SK-N-SH treated with all-trans-retinoic acid at 6 μM for 48 hours (cell line): ENCODE measurements at regions not wholly inside any gene's neighbourhood (a gene's known extent, or its start where the extent isn't known, plus 50 kb on each side); places are given as distances from the start of the nearest gene placed in this dataset.

ENCODE experiments used
- ATAC-seq: fragments of 200-7000 bp; cut with Tn5 transposase; 3 replicates; pipeline ENCODE4 v1.9.1; 2020; ENCODE audit warnings: mild to moderate bottlenecking, moderate library complexity
- ARNTL ChIP-seq: fragments of 450-650 bp; formaldehyde crosslinking; IDR thresholded peaks from 2 replicates; pipeline ENCODE4 v1.5.0; 2020; ENCODE audit warnings: low read depth, mild to moderate bottlenecking, moderate library complexity, borderline replicate concordance
- BACH2 ChIP-seq: fragments of 250-450 bp; sonication (Bioruptor Pico); IDR thresholded peaks from 2 replicates; pipeline ENCODE4 v1.9.0; 2021; ENCODE audit warnings: mild to moderate bottlenecking, borderline replicate concordance
- CREB5 ChIP-seq: fragments of 250-450 bp; sonication (Bioruptor Pico); IDR thresholded peaks from 2 replicates; pipeline ENCODE4 v1.5.1; 2020; ENCODE audit warnings: low read depth, mild to moderate bottlenecking, moderate library complexity
- CSDC2 ChIP-seq: fragments of 250-450 bp; sonication (Bioruptor Pico); IDR thresholded peaks from 2 replicates; pipeline ENCODE4 v1.5.0; 2020; ENCODE audit warnings: mild to moderate bottlenecking, moderate library complexity
- CSRNP3 ChIP-seq: fragments of 250-450 bp; sonication (Bioruptor Pico); IDR thresholded peaks from 2 replicates; pipeline ENCODE4 v1.5.1; 2021; ENCODE audit warnings: mild to moderate bottlenecking, moderate library complexity
- ESRRG ChIP-seq: fragments of 250-450 bp; sonication (Bioruptor Pico); IDR thresholded peaks from 2 replicates; pipeline ENCODE4 v1.6.1; 2021; ENCODE audit warnings: mild to moderate bottlenecking
- GLIS3 ChIP-seq: fragments of 250-450 bp; sonication (Bioruptor Pico); IDR thresholded peaks from 2 replicates; pipeline ENCODE4 v1.5.0; 2020; ENCODE audit warnings: mild to moderate bottlenecking, moderate library complexity
- ISL1 ChIP-seq: fragments of 250-450 bp; sonication (Bioruptor Pico); IDR thresholded peaks from 2 replicates; pipeline ENCODE4 v2.1.2; 2022; ENCODE audit warnings: mild to moderate bottlenecking, moderate library complexity
- OSR1 ChIP-seq: fragments of 250-450 bp; sonication (Bioruptor Pico); IDR thresholded peaks from 2 replicates; pipeline ENCODE4 v1.8.0; 2022; ENCODE audit warnings: moderate library complexity, mild to moderate bottlenecking, inconsistent platforms
- POU6F1 ChIP-seq: fragments of 250-450 bp; sonication (Bioruptor Pico); IDR thresholded peaks from 2 replicates; pipeline ENCODE4 v1.8.0; 2021; ENCODE audit warnings: low read depth, mild to moderate bottlenecking, moderate library complexity, borderline replicate concordance
- PPARA ChIP-seq: fragments of 250-450 bp; sonication (Bioruptor Pico); IDR thresholded peaks from 2 replicates; pipeline ENCODE4 v1.5.0; 2020; ENCODE audit warnings: mild to moderate bottlenecking, borderline replicate concordance
- RARB ChIP-seq: fragments of 250-450 bp; sonication (Bioruptor Pico); IDR thresholded peaks from 2 replicates; pipeline ENCODE4 v1.8.0; 2021; ENCODE audit warnings: mild to moderate bottlenecking, moderate library complexity
- SNAI2 ChIP-seq: fragments of 250-450 bp; sonication (Bioruptor Pico); IDR thresholded peaks from 2 replicates; pipeline ENCODE4 v1.5.0; 2020; ENCODE audit warnings: mild to moderate bottlenecking, moderate library complexity
- TCF4 ChIP-seq: fragments of 250-450 bp; sonication (Bioruptor Pico); IDR thresholded peaks from 2 replicates; pipeline ENCODE4 v1.8.0; 2021; ENCODE audit warnings: mild to moderate bottlenecking, moderate library complexity, borderline replicate concordance
- TOX ChIP-seq: fragments of 250-450 bp; sonication (Bioruptor Pico); IDR thresholded peaks from 2 replicates; pipeline ENCODE4 v1.8.0; 2021; ENCODE audit warnings: mild to moderate bottlenecking, moderate library complexity, borderline replicate concordance
- TSHZ2 ChIP-seq: fragments of 250-450 bp; sonication (Bioruptor Pico); IDR thresholded peaks from 2 replicates; pipeline ENCODE4 v1.5.0; 2020; ENCODE audit warnings: mild to moderate bottlenecking, moderate library complexity
- ZC3H10 ChIP-seq: fragments of 250-450 bp; sonication (Bioruptor Pico); IDR thresholded peaks from 2 replicates; pipeline ENCODE4 v1.5.1; 2021; ENCODE audit warnings: mild to moderate bottlenecking, moderate library complexity
- ZFP3 ChIP-seq: fragments of 250-450 bp; sonication (Bioruptor Pico); IDR thresholded peaks from 2 replicates; pipeline ENCODE4 v1.5.0; 2020; ENCODE audit warnings: mild to moderate bottlenecking, moderate library complexity
- ZFP30 ChIP-seq: fragments of 450-650 bp; formaldehyde crosslinking; IDR thresholded peaks from 2 replicates; pipeline ENCODE4 v1.5.0; 2022; ENCODE audit warnings: mild to moderate bottlenecking, moderate library complexity
- ZNF565 ChIP-seq: fragments of 450-650 bp; formaldehyde crosslinking; conservative IDR thresholded peaks from 2 replicates; pipeline ENCODE4 v1.5.0; 2020; ENCODE audit warnings: low read depth, mild to moderate bottlenecking, moderate library complexity
- ZNF70 ChIP-seq: fragments of 450-650 bp; formaldehyde crosslinking; IDR thresholded peaks from 2 replicates; pipeline ENCODE4 v1.5.0; 2020; ENCODE audit warnings: mild to moderate bottlenecking, moderate library complexity
- ZNF8 ChIP-seq: fragments of 450-650 bp; formaldehyde crosslinking; IDR thresholded peaks from 2 replicates; pipeline ENCODE4 v1.5.0; 2020; ENCODE audit warnings: mild to moderate bottlenecking, moderate library complexity

- ATAC-seq: no peak
- TF ChIP-seq ISL1 (CRISPR knock-in tag): no peak
- TF ChIP-seq CSDC2 (CRISPR knock-in tag): no peak
- TF ChIP-seq ZC3H10: no peak
Observed at GRCh38 chr10:21052072-21052708, 155.1 kb upstream of the NEBL start.

GRCh38 chr10:21049482-21049881, 152.4 kb upstream of the NEBL start:
- TF ChIP-seq ZNF565 (CRISPR knock-in tag) (no peak), PPARA (CRISPR knock-in tag) (no peak), ESRRG (CRISPR knock-in tag) (no peak), CSDC2 (CRISPR knock-in tag) (no peak), CSRNP3 (CRISPR knock-in tag) (no peak), ZNF70 (CRISPR knock-in tag) (no peak), ZNF8 (CRISPR knock-in tag) (no peak), ARNTL (CRISPR knock-in tag) (no peak), ZC3H10 (no peak), RARB (CRISPR knock-in tag) (no peak)
- ATAC-seq: no peak

- no peak for ATAC-seq
- TF ChIP-seq ZC3H10 (no peak), RARB (CRISPR knock-in tag) (no peak), SNAI2 (no peak), POU6F1 (CRISPR knock-in tag) (no peak), CSDC2 (CRISPR knock-in tag) (no peak), ARNTL (CRISPR knock-in tag) (no peak), BACH2 (CRISPR knock-in tag) (no peak), ZNF8 (CRISPR knock-in tag) (no peak), CREB5 (CRISPR knock-in tag) (no peak), PPARA (CRISPR knock-in tag) (no peak), GLIS3 (CRISPR knock-in tag) (no peak), ESRRG (CRISPR knock-in tag) (no peak)
Observed at GRCh38 chr10:21048068-21048467, 151.0 kb upstream of the NEBL start.

GRCh38 chr10:21047511-21047910, 150.4 kb upstream of the NEBL start:
- no peak for ATAC-seq
- TF ChIP-seq ZNF565 (CRISPR knock-in tag) (no peak), CSDC2 (CRISPR knock-in tag) (no peak), CSRNP3 (CRISPR knock-in tag) (no peak), OSR1 (CRISPR knock-in tag) (no peak), GLIS3 (CRISPR knock-in tag) (no peak), ESRRG (CRISPR knock-in tag) (no peak), ZNF70 (CRISPR knock-in tag) (no peak), TCF4 (CRISPR knock-in tag) (no peak), ISL1 (CRISPR knock-in tag) (no peak), TOX (CRISPR knock-in tag) (no peak), ZFP30 (CRISPR knock-in tag) (no peak)

- TF ChIP-seq ZFP3 (CRISPR knock-in tag): no peak
- no peak for TF ChIP-seq ZNF8 (CRISPR knock-in tag)
- no peak for TF ChIP-seq ZC3H10
- TF ChIP-seq SNAI2: no peak
- TF ChIP-seq TSHZ2 (CRISPR knock-in tag): no peak
- ATAC-seq: no peak
Observed at GRCh38 chr10:21047096-21047495, 150.0 kb upstream of the NEBL start.
